GM19395 (cell line): ENCODE measurements at regions not wholly inside any gene's neighbourhood (a gene's known extent, or its start where the extent isn't known, plus 50 kb on each side); places are given as distances from the start of the nearest gene placed in this dataset.
"Not testable (repeated sequence)": the region's sequence is repeated elsewhere in the genome, so short reads cannot be mapped to it uniquely, and the experiment has no call there.

ENCODE experiments used
- ATAC-seq: cut with Tn5 transposase; IDR thresholded peaks from one replicate; pipeline ENCODE4 v1.9.1; 2021; ENCODE audit warnings: mild to moderate bottlenecking, moderate library complexity; ENCODE audit not compliant: unreplicated experiment

- no peak for ATAC-seq
Measured at GRCh38 chr2:18267501-18267900, 293.0 kb downstream of the RDH14 start.

- ATAC-seq: not testable (repeated sequence)
Measured at GRCh38 chr2:18266699-18267098, 293.8 kb downstream of the RDH14 start.

- ATAC-seq: no peak
Measured at GRCh38 chr2:18265614-18266586, 294.6 kb downstream of the RDH14 start.

GRCh38 chr2:18262601-18263000 lies 297.9 kb downstream of the RDH14 start:
- no peak for ATAC-seq

- ATAC-seq: no peak
Measured at GRCh38 chr2:18253686-18254197, 306.7 kb downstream of the RDH14 start.

GRCh38 chr2:18251486-18251885 lies 309.0 kb downstream of the RDH14 start:
- no peak for ATAC-seq

GRCh38 chr2:18247282-18248110 lies 313.0 kb downstream of the RDH14 start:
- ATAC-seq: no peak

- ATAC-seq: no peak
Measured at GRCh38 chr2:18245375-18245774, 315.1 kb downstream of the RDH14 start.

- no peak for ATAC-seq
Measured at GRCh38 chr2:18244845-18245244, 315.6 kb downstream of the RDH14 start.

- ATAC-seq: no peak
Measured at GRCh38 chr2:18243816-18244215, 316.6 kb downstream of the RDH14 start.

- ATAC-seq: no peak
Measured at GRCh38 chr2:18242716-18243115, 317.7 kb downstream of the RDH14 start.

- no peak for ATAC-seq
Measured at GRCh38 chr2:18238209-18238608, 322.2 kb downstream of the RDH14 start.

- ATAC-seq: no peak
Measured at GRCh38 chr2:18237298-18237697, 323.2 kb downstream of the RDH14 start.

GRCh38 chr2:18232731-18233438 lies 327.6 kb downstream of the RDH14 start:
- ATAC-seq: no peak

GRCh38 chr2:18230668-18231067 lies 329.8 kb downstream of the RDH14 start:
- ATAC-seq: no peak

GRCh38 chr2:18219676-18220075 lies 340.8 kb downstream of the RDH14 start:
- no peak for ATAC-seq

GRCh38 chr2:18218160-18218933 lies 339.9 kb downstream of the KCNS3 start:
- ATAC-seq: no peak

- no peak for ATAC-seq
Measured at GRCh38 chr2:18214936-18215335, 336.5 kb downstream of the KCNS3 start.

- ATAC-seq: no peak
Measured at GRCh38 chr2:18213986-18214385, 335.5 kb downstream of the KCNS3 start.
